ENCODE measurements at regions not wholly inside any gene's neighbourhood (a gene's known extent, or its start where the extent isn't known, plus 50 kb on each side); places are given as distances from the start of the nearest gene placed in this dataset.

DNA sequence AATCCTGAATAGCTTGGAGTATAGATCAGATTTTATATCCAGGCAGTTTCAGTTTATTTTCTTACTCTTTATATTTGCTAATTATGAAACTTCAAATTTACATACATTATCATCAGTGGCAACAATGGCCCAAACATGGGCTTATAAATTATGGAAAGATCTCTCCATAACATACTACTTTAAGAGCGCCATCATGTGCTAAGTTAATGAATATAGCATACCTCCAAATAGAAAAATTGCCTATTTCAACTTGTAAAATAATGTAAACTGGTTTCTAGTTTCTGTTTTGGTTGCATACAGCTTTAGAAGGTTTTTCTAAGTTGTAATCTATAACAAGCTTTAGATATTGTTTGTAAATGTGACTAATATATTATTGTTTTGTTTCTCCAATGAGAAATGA is 531.3 kb upstream of the UBE2E2 start:
- BruUV-seq (replicated peaks): no TSS peak
- H3K9ac ChIP-seq (ENCODE audit: insufficient read depth, low read depth, low read length): no peak overlapping the region

GRCh38 chr3:22684739-22685138 is 518.4 kb upstream of the UBE2E2 start:
- no peak for FAIRE-seq
- Histone ChIP-seq H2AFZ (ENCODE audit: low read length) (no peak overlapping the region), H3K27ac (ENCODE audit: extremely low read length, insufficient read depth, low read length) (no peak overlapping the region), H3K9me3 (ENCODE audit: low read length) (peaks cover 10% of the 10 kb centered on the region), H3K4me3 (replicated peaks in 1 of 3; ENCODE audit: insufficient read depth in 1 of 3, low read depth in 2 of 3, low read length in 3 of 3) (no peak overlapping the region), H3K36me3 (replicated peaks in 1 of 2; ENCODE audit: control insufficient read depth in 1 of 2, insufficient read depth in 2 of 2, low read length in 2 of 2) (no peaks in the 10 kb centered on the region), H3K27me3 (ENCODE audit: control insufficient read depth in 1 of 2, insufficient read depth in 2 of 2, low read length in 2 of 2) (no peaks in the 10 kb centered on the region), H3K9ac (ENCODE audit: insufficient read depth, low read depth, low read length) (no peak overlapping the region), H3K79me2 (ENCODE audit: insufficient read depth, low read length) (no peaks in the 10 kb centered on the region), H3K4me1 (ENCODE audit: insufficient read depth, low read length) (no peaks in the 10 kb centered on the region), H4K20me1 (ENCODE audit: insufficient read depth, low read length) (no peaks in the 10 kb centered on the region), H3K4me2 (ENCODE audit: low read depth, low read length) (no peak overlapping the region)
- no TSS peak for BruUV-seq (replicated peaks)
- ChIA-PET CTCF (ENCODE audit: low intra/inter-chr PET ratio, low total read pairs) (no interaction called here), POLR2A (no interaction called here)
- in situ Hi-C loops (cut with HindIII; ENCODE audit: extremely low pct_ligation_motif_present, low pct_unique_long_range_greater_than_20kb): loop anchor here (10.0 kb wide), 1 partner anchor 120 kb away; no protein-coding TSS in a partner anchor
- 2% methylated on average over 3 of the region's 3 CpGs for WGBS (ENCODE audit: low lambda C conversion rate)
- DNase-seq (ENCODE audit: low spot score): no peak
- ATAC-seq: no peak
- no peak for TF ChIP-seq ZNF263 (CRISPR knock-in tag; IDR thresholded peaks at IDR 0.05)
- TF ChIP-seq MEIS1 (CRISPR knock-in tag; IDR thresholded peaks at IDR 0.05; ENCODE audit: borderline replicate concordance): no peak
- intact Hi-C loops (cut with micrococcal nuclease; ENCODE audit: unreplicated experiment): loop anchor here (1.0 kb wide), 1 partner anchor 120 kb away; no protein-coding TSS in a partner anchor

More for the DNA sequence above, 531.3 kb upstream of the UBE2E2 start:
- in situ Hi-C loops (cut with HindIII; ENCODE audit: extremely low pct_ligation_motif_present, low pct_unique_long_range_greater_than_20kb): no loop called here
- no peak overlapping the region for H3K27ac ChIP-seq (ENCODE audit: extremely low read length, insufficient read depth, low read length)
- peaks cover 41% of the 10 kb centered on the region; the same call in 1 of the 2 replicates for H3K9me3 ChIP-seq (ENCODE audit: low read length)
- H3K27me3 ChIP-seq (ENCODE audit: control insufficient read depth in 1 of 2, insufficient read depth in 2 of 2, low read length in 2 of 2): no peaks in the 10 kb centered on the region
- TF ChIP-seq ZBTB38 (CRISPR knock-in tag; IDR thresholded peaks at IDR 0.05) (no peak), GTF3A (CRISPR knock-in tag; conservative IDR thresholded peaks at IDR 0.05) (no peak), BRD4 (CRISPR knock-in tag; IDR thresholded peaks at IDR 0.05) (no peak), CCAR2 (optimal IDR thresholded peaks at IDR 0.05; ENCODE audit: low read depth, low read length) (no peak), ZNF670 (CRISPR knock-in tag; IDR thresholded peaks at IDR 0.05; ENCODE audit: borderline replicate concordance) (no peak), ADNP (CRISPR knock-in tag; IDR thresholded peaks at IDR 0.05) (no peak), PAX8 (CRISPR knock-in tag; IDR thresholded peaks at IDR 0.05; ENCODE audit: borderline replicate concordance) (no peak)
- TF ChIP-seq, protein P1, sequence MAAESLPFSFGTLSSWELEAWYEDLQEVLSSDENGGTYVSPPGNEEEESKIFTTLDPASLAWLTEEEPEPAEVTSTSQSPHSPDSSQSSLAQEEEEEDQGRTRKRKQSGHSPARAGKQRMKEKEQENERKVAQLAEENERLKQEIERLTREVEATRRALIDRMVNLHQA (CRISPR knock-in tag; IDR thresholded peaks at IDR 0.05): no peak
- TF ChIP-seq, protein P2, sequence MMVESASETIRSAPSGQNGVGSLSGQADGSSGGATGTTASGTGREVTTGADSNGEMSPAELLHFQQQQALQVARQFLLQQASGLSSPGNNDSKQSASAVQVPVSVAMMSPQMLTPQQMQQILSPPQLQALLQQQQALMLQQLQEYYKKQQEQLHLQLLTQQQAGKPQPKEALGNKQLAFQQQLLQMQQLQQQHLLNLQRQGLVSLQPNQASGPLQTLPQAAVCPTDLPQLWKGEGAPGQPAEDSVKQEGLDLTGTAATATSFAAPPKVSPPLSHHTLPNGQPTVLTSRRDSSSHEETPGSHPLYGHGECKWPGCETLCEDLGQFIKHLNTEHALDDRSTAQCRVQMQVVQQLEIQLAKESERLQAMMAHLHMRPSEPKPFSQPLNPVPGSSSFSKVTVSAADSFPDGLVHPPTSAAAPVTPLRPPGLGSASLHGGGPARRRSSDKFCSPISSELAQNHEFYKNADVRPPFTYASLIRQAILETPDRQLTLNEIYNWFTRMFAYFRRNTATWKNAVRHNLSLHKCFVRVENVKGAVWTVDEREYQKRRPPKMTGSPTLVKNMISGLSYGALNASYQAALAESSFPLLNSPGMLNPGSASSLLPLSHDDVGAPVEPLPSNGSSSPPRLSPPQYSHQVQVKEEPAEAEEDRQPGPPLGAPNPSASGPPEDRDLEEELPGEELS (CRISPR knock-in tag; IDR thresholded peaks at IDR 0.05): no peak
- H3K36me3 ChIP-seq (replicated peaks in 1 of 2; ENCODE audit: control insufficient read depth in 1 of 2, insufficient read depth in 2 of 2, low read length in 2 of 2): no peaks in the 10 kb centered on the region
- ChIA-PET POLR2A (no interaction called here), CTCF (ENCODE audit: low intra/inter-chr PET ratio, low total read pairs) (no interaction called here)
- no peaks in the 10 kb centered on the region for H3K4me1 ChIP-seq (ENCODE audit: insufficient read depth, low read length)
- no peaks in the 10 kb centered on the region for H4K20me1 ChIP-seq (ENCODE audit: insufficient read depth, low read length)
- no peaks in the 10 kb centered on the region for H3K79me2 ChIP-seq (ENCODE audit: insufficient read depth, low read length)
- ATAC-seq: no peak
- whole genome bisulfite sequencing (ENCODE audit: low lambda C conversion rate): 6% methylated on average over 1 of the region's 1 CpG
- no peak overlapping the region for H3K4me3 ChIP-seq (replicated peaks in 1 of 3; ENCODE audit: insufficient read depth in 1 of 3, low read depth in 2 of 3, low read length in 3 of 3)
- no peak overlapping the region for H3K4me2 ChIP-seq (ENCODE audit: low read depth, low read length)
- DNase-seq (ENCODE audit: low spot score): no peak
- no peak for FAIRE-seq
- H2AFZ ChIP-seq (ENCODE audit: low read length): no peak overlapping the region
- intact Hi-C loops (cut with micrococcal nuclease; ENCODE audit: unreplicated experiment): no loop called here

All from HepG2 (cell line).